Heart right ventricle (tissue), 16 donors: ENCODE measurements at regions not wholly inside any gene's neighbourhood (a gene's known extent, or its start where the extent isn't known, plus 50 kb on each side); places are given as distances from the start of the nearest gene placed in this dataset.

Experiments used
- ATAC-seq, 8 donors: fragments of 200-7000 bp; cut with Tn5 transposase; one replicate each; pipeline ENCODE4 v1.9.1; 2020; ENCODE audit warnings: mild to moderate bottlenecking in 8 of 8, moderate library complexity in 8 of 8, moderate number of reproducible peaks in 1 of 8
- DNase-seq, 2 donors: peaks; one replicate each; pipeline ENCODE4 v3.0.0-alpha.2; 2020
- H3K27ac ChIP-seq, 10 donors: fragments of 200-600 bp; sonication (generic) in 2 of 10; one replicate each; pipeline versions ENCODE4 v1.5.0 to v1.8.0; 2020 to 2022; ENCODE audit warnings: mild to moderate bottlenecking in 3 of 10
- H3K27me3 ChIP-seq, 7 donors: fragments of 200-600 bp; one replicate each; pipeline ENCODE4 v1.8.0; 2021 to 2022; ENCODE audit warnings: mild to moderate bottlenecking in 2 of 7
- H3K36me3 ChIP-seq, 9 donors: fragments of 200-600 bp; sonication (generic) in 1 of 9; one replicate each; pipeline versions ENCODE4 v1.5.0 to v1.8.0; 2020 to 2022; ENCODE audit warnings: mild to moderate bottlenecking in 2 of 9
- H3K4me1 ChIP-seq, 9 donors: fragments of 200-600 bp; sonication (generic) in 1 of 9; one replicate each; pipeline versions ENCODE4 v1.5.0 to v1.8.0; 2020 to 2022; ENCODE audit warnings: mild to moderate bottlenecking in 4 of 9
- H3K4me3 ChIP-seq, 10 donors: fragments of 200-600 bp; sonication (generic) in 2 of 10; one replicate each; pipeline versions ENCODE4 v1.5.0 to v1.8.0; 2020 to 2022; ENCODE audit warnings: mild to moderate bottlenecking in 7 of 10, moderate library complexity in 2 of 10
- H3K9me3 ChIP-seq, 11 donors: fragments of 200-600 bp in 10 of 11; sonication (generic) in 2 of 11; one replicate each; pipeline versions ENCODE4 v1.5.0 to v1.8.0; 2013 to 2022; ENCODE audit warnings: mild to moderate bottlenecking in 2 of 11, control low read depth in 1 of 11, moderate library complexity in 1 of 11
- CTCF ChIP-seq, 9 donors: fragments of 200-600 bp; sonication (generic) in 2 of 9; IDR thresholded peaks; one replicate each; pipeline versions ENCODE4 v1.5.0 to v1.8.0; 2021 to 2022; ENCODE audit warnings: antibody characterized with exemption in 9 of 9, mild to moderate bottlenecking in 5 of 9, moderate library complexity in 1 of 9
- WGBS, 2 donors: extraction: QIAGEN DNeasy Blood & Tissue Kit; methylation state at CpG; one replicate each; pipeline ENCODE4 v1.1.7; 2013; ENCODE audit warnings: inconsistent platforms in 1 of 2; 5-methylcytosine and 5-hydroxymethylcytosine counted together
- intact Hi-C, 10 donors: fragments of 100-400 bp; cut with DNase I; formaldehyde crosslinking; loops; one replicate each; pipeline versions ENCODE4 v1.11.1 to v1.14.2; 2022
- donor health status: Arrhythmogenic right ventricular cardiomyopathy.
- donor health status: ischemic (EF 13 %, LVEDD 7.1; RV severe dilation, severe dysfunction).
- donor health status: healthy with polysubstance abuse.
- donor health status: DM: no; HTN: yes; CAD: no.
- donor health status: DM: no; HTN: no; CAD: no.
- donor health status: ischemic (EF 25% LVEDD 6.9; RV normal size, moderate dysfunction).
- donor health status: ischemic (EF 25% LVEDD 5.7; RV mildly dilated, moderate dysfunction).
- donor health status: healthy.
- donor health status: DM: yes; HTN: yes; CAD: no.
- donor health status: Ischemic cardiomyopathy.
- donor health status: ischemic (EF 35%, LVEDD 5.7; RV mildly dilated, moderate dysfunction).
- donor health status: nonischemic (EF 11% LVEDD 7.7; RV severe dilation, severe dysfunction).
- donor health status: DM: yes; HTN: yes; CAD: no.
- donor health status: PGD.
- donor health status: ischemic (EF 29% LVEDD 5.4; RV normal size, mild dysfunction).
- donor health status: nonischemic (EF 23%, LVEDD 6.1; RV moderate dilation, normal function).

GRCh38 chr10:81524467-81524866, 350.5 kb upstream of the NRG3 start:
- H3K9me3 ChIP-seq: peaks cover 0 to 5% (median 0%) of the 10 kb centered on the region in 11 donors
- ATAC-seq (no peak), DNase-seq (no peak)
- H3K27ac ChIP-seq: no peak overlapping the region
- no peaks in the 10 kb centered on the region for H3K27me3 ChIP-seq
- no peak for TF ChIP-seq CTCF (IDR thresholded peaks at IDR 0.05)
- H3K36me3 ChIP-seq: no peaks in the 10 kb centered on the region
- H3K4me1 ChIP-seq: no peaks in the 10 kb centered on the region
- 28 to 38% methylated on average over 2 of the region's 2 CpGs for WGBS, 2 donors
- H3K4me3 ChIP-seq: no peak overlapping the region
- intact Hi-C loops: no loop called here

- 89 to 91% methylated on average over 6 of the region's 6 CpGs for WGBS, 2 donors
- intact Hi-C loops: no loop called here
- DNase-seq (no peak), ATAC-seq (no peak)
- Histone ChIP-seq H3K27ac (no peak overlapping the region), H3K27me3 (no peaks in the 10 kb centered on the region), H3K36me3 (no peaks in the 10 kb centered on the region), H3K4me3 (no peak overlapping the region), H3K4me1 (no peaks in the 10 kb centered on the region), H3K9me3 (peaks cover 0 to 10% (median 0%) of the 10 kb centered on the region in 11 donors)
- TF ChIP-seq CTCF (IDR thresholded peaks at IDR 0.05): no peak
Measured at GRCh38 chr10:81532403-81532802, 342.6 kb upstream of the NRG3 start.

- peaks cover 0 to 19% (median 0%) of the 10 kb centered on the region in 11 donors for H3K9me3 ChIP-seq
- 53 to 63% methylated on average over 2 of the region's 2 CpGs for WGBS, 2 donors
- H3K4me3 ChIP-seq: no peak overlapping the region
- no peaks in the 10 kb centered on the region for H3K27me3 ChIP-seq
- no peak overlapping the region for H3K27ac ChIP-seq
- no peaks in the 10 kb centered on the region for H3K4me1 ChIP-seq
- intact Hi-C loops: no loop called here
- no peaks in the 10 kb centered on the region for H3K36me3 ChIP-seq
- ATAC-seq: no peak
- no peak for DNase-seq
- no peak for TF ChIP-seq CTCF (IDR thresholded peaks at IDR 0.05)
Measured at GRCh38 chr10:81534991-81535390, 340.0 kb upstream of the NRG3 start.

- no peaks in the 10 kb centered on the region for H3K36me3 ChIP-seq
- H3K27ac ChIP-seq: no peak overlapping the region
- no peaks in the 10 kb centered on the region for H3K27me3 ChIP-seq
- intact Hi-C loops: no loop called here
- TF ChIP-seq CTCF (IDR thresholded peaks at IDR 0.05): no peak
- no peak for DNase-seq
- ATAC-seq: no peak
- H3K9me3 ChIP-seq: peaks cover 0 to 31% (median 10%) of the 10 kb centered on the region in 11 donors
- H3K4me1 ChIP-seq: no peaks in the 10 kb centered on the region
- H3K4me3 ChIP-seq: no peak overlapping the region
Measured at GRCh38 chr10:81541517-81541916, 333.5 kb upstream of the NRG3 start.

- TF ChIP-seq CTCF (IDR thresholded peaks at IDR 0.05): no peak
- H3K27ac ChIP-seq: no peak overlapping the region
- peaks cover 0 to 48% (median 3%) of the 10 kb centered on the region in 11 donors for H3K9me3 ChIP-seq
- ATAC-seq (no peak), DNase-seq (no peak)
- H3K27me3 ChIP-seq: no peaks in the 10 kb centered on the region
- no peak overlapping the region for H3K4me3 ChIP-seq
- H3K36me3 ChIP-seq: no peaks in the 10 kb centered on the region
- intact Hi-C loops: no loop called here
- no peaks in the 10 kb centered on the region for H3K4me1 ChIP-seq
- 82 to 83% methylated on average over 5 of the region's 5 CpGs for WGBS, 2 donors
Measured at GRCh38 chr10:81546243-81546642, 328.8 kb upstream of the NRG3 start.
